CD4-positive, alpha-beta T cell treated with Interleukin-1 beta for 1 hour (primary cell): ENCODE measurements at regions not wholly inside any gene's neighbourhood (a gene's known extent, or its start where the extent isn't known, plus 50 kb on each side); places are given as distances from the start of the nearest gene placed in this dataset.
A peak's percentile ranks its signal among the peaks of the same experiment; 100 is the strongest.
"Not testable (repeated sequence)": the region's sequence is repeated elsewhere in the genome, so short reads cannot be mapped to it uniquely, and the experiment has no call there.

ENCODE experiments used
- DNase-seq, 2 donors: peaks; one replicate each; pipeline ENCODE4 v3.0.0-alpha.2; 2020 to 2022

DNA sequence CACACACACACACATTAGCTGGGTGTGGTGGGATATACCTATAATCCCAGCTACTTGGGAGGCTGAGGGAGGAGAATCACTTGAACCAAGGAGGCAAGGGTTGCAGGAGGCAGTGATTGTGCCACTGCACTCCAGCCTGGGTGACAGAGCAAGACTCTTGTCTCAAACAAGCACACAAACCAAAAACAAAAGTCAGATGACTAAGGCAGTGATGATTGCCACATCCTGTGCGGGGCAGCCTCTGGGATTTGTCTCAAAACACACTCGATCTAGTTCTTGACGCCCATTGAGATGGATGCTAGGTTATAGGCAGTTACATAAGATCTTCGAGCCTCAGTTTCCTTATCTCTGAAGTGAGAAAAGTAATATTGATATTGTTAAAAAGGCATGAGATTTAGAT, 57.8 kb upstream of the NBPF8 start:
- peak; percentile 74 to 79 for DNase-seq

DNA sequence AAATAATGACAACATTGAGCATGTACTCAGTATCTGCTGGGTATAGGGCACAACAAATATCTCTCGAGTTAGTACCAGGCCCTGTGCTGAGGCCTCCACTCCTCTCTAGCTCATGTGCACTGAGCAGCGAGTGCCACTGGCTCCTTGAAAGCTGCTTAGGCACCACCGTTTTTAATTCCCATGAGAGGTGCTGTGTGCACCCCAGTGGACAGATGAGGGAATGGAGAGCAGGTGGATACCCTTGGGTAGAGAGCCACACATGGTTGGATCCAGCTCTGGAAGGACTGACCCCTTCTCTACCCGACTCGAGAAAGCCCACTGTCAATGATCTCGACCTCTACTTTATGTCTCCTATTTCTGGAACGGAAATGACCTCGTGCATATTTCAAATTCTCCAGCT, 58.7 kb upstream of the NBPF8 start:
- DNase-seq = peak; percentile 36 to 48

DNA sequence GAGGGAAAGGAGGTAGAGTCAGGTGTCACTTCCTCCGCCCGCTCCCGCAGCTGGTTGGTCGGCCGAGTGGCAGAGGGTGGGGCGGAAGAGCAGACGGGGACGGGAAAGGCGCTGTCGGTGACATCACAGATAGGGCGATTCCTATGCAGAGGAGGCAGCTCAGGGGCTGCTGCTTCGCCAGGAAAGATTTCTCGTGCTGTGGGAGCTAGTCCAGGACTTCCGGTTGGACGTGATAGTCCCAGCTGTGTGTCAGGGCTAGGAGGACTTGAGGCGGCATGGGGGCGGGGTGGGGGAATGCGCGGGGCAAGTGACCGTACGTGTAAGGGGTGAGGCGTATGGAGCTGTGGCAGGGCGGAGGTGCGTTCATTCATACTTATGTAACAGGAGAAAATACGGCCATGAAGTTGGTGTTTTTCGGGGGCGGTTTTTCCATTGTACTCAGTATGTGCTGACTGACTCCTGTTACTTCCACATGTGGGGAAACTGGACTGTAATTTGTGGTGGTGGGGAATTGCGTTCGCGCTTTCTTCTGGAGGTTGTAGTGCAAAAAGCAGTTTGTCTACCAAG, 60.1 kb upstream of the NBPF8 start:
- DNase-seq = peak; percentile 70 to 73

DNA sequence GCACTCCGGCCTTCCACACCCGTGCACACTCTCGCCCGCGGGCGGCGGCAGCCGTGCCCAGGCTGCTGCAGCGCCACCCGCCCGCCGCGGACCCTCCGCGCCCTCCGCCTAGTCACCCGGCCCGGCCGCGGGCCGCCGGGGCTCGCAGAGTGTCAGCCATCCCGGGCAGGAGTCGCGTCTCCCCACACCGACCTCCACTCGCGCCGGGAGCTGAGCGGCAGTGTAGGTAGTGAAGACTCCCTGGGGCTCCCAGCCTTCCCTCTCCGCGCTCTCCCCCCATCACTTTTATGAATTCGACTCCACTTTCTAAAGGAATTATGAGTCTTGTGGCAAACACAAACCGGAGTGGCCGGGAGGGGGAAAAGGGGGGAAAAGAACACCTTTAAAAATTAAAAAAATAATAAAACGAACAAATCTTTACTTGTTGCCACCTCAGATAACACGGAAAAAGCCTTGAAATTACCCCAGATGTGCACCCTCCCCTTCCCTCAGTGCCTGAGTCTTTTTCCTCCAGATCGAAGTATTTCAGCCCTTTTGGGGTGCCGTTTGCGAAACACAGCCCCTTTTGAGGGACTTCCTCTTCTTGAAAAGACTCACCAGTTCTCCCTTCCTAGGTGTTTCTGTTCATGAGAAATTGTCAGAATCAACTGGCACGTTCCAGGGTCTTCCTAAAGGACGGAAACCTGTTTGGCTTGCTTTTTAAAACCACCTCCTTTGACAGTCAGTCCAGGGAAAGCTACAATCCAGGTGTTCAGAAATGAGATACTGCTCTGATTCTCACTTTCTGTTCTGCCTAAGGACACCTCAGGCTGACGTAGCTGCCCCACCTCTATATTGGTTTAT, 72.4 kb upstream of the NBPF8 start:
- DNase-seq = peak; percentile 21 to 49

DNA sequence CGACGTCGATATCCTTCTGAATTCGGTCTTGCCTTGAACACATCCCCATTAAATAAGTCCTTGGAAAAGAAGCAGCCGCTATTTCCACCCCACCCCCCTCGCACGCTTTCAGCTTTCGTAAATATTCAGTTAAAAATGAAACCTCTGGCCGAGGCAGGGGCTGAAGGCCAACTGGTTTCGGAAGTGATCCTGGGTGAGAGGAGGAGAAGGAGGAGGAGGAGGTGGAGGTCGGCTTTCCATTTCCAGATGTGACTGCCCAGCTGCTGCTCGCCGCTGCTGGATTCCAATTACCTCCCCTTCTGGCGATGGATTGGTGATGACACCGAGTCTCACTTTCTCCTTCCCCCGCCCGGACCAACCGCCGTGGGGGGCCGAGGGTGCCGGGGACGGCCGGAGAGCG, 73.1 kb upstream of the NBPF8 start:
- DNase-seq = peak; percentile 22 to 41

DNA sequence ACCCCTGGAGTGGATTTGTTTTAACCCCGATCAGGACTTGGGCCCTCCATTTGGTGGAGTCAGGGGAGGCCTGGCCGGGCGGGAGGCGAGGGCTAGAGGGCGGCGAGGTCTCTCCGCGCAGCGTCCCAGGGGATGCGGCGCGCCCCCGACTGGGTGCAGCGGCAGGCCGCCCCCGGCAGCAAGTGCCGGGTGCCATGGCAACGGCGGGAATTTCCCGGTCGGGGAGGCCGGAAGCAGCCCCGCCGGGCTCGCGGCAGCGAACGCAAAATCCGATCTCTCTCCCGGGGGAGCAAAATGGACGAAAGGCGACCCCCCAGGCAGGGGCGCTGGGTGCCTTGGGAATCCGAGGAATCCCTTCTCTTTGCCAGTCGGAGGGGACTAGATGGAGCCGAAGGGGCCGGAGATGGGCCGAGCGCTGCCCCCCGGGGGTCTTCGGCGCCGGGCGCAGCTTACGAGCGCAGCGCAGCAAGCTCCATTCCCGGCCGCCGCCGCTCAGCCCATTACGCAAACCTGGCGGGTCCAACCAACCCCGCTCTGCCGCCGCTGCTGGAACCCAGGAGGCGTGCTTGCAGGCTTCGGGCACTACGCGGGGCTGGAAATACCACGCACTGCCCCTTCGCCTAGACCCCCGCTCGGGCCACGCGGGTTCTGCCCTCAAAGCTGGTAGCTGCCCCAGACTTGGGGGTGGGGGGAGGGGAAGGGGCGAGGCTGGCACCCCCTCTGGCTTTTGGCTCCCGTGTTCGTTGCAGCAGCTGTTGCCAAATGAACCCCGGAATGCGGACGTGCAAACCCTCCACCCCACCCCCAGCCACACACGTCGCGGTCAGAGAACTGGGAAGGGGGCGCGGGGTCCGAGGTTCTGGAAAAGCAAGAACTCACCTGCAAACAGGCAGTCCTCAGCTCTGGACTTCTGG, 73.7 kb upstream of the NBPF8 start:
- peak; percentile 79 to 82 for DNase-seq

DNA sequence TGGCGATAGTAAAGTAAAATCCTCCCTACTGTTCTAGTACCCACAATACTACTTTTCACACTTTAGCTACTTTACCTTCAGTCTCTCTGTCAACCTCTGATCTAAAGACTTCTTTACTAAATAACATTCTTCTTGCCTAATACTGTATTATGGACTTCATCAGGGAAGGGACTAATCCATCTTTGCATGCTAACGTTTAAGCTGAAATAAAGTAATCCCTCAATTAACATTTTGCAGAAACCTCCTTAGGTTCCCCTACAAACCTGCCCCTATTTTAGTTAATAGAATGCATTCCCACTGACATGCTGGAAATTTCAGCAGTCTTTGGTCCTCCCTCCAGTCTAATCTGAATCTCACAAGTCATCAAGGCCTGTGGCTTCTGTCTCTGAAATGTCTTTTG, 99.1 kb upstream of the NBPF8 start:
- DNase-seq = not testable (repeated sequence)

DNA sequence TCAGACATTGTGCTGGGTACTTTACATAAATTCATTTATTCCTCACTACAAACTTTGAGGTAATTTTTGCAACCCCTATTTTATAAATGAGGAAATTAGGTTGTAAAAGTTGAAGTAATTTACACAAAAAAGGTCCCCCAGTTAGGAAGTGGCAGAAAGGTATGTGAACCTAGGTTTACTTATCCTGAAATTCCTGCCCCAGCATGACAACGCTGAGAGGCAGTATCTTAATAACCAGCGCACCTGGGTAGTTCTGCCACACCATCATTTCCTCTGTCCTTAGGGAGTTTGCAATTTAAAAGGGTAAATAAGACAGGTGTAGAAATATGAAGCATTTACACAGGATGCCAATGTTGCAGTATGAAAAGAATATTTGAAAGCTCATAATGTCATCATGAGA, 102.9 kb upstream of the NBPF8 start:
- DNase-seq = not testable (repeated sequence)

DNA sequence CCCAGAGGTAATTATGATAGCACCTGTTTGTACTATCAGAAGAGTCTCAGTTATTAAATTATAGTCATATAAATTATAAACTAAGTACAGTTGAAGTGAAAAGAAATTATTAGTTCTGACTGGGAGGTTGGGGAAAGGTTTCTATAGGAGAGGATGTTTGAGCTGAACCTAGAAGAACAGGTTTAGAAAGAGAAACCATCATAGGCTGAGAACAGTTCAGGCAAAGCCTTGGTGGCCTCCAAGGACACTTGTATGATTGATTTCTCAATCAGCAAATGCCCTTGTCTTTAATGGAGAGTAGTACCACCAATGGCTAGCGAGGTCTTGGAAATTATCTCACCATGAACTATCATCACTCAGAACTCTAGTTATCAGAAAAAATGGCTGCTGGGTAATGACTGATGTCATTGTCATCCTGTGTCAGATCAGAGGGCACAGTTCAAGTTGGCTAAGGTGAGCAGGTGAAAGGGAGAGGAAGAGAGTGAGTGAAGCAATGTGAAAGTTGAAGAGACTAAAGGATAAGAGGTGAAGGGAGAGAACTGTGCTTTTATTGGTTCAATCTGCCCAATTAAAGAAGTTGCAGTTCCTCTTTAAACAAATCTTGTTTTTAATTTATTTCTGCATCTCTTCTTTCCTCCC, 105.8 kb upstream of the NBPF8 start:
- not testable (repeated sequence) for DNase-seq

DNA sequence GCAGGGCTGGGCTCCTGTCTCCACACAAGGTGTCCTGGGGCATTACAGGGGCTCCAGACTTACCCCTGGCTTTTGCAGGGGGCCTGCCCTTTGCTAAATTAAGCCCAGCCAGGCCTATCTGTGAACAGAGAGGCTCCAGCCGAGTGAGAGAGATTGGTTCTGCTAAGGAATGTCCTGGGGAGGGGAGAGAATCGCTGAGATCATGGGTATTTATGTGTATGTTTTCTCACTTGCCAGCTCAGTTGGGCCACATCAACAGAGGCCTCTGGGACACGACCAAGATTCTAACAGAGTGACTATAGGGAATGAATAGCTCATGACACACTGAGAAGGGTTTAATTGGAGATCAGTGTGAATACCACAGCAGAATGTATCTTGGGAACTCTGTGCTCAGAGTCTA, 109.8 kb upstream of the NBPF8 start:
- DNase-seq = not testable (repeated sequence)

DNA sequence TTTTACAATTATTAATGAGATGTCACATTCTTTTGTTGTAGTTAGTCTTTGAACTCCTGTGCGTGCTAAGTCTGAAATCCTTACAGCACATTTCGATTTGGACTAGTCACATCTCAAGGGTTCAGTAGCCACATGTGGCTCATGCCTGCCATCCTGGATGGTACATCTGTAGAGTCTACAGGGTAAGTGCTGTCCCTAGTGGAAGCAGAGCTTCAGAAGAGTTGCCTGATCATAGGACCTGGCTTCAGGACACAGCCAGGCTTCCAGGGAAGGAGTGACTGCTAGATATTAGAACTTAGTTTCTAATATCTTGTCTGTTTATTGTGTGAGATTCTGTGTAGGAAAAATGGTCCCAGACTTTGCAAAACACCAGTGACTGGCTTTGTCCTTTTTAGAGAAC, 110.5 kb upstream of the NBPF8 start:
- not testable (repeated sequence) for DNase-seq

DNA sequence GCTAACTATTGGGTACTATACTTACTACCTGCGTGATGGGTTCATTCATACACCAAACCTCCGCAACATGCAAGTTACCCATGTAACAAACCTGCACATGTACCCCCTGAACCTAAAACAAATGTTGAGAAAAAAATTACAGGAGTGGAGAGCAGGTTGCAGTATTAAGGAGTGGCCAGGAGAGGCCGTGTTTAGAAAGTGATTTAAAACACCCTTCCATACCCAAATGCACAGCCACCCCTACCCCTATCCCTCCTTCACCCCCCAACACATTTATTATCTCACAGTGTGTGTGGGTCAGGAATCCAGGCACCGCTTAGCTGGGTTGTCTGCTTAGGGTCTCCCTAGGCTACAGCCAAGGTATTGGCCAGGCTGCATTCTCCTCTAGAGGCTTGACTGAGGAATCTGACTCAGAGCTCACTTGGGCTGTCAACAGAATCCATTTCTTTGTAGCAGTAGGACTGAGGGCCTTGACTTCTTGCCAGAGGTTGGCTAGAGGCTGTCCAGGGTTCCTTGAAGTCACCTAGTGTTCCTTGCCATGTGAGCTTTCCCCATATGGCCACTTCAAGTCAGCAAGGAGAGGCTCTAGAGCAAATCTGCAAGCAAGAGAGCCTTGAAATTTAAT, 115.3 kb upstream of the NBPF8 start:
- peak in 1 of 2 donors; percentile 3 for DNase-seq

DNA sequence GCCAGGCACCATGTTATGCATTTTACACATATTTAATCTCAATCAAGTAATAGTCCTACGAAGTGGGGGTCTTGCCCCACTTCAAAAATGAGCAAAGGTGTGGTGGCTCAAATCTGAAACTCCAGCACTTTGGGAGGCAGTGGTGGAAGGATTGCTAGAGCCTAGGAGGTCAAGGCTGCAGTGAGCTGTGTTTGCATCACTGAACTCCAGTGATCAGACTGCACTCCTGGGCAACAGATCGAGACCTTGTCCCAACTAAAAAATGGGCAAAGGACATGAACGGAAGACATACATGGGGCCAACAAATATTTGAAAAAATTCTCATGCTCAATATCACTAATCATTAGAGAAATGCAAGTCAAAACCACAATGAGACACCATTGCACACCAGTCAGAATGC, 116.3 kb upstream of the NBPF8 start:
- not testable (repeated sequence) for DNase-seq

DNA sequence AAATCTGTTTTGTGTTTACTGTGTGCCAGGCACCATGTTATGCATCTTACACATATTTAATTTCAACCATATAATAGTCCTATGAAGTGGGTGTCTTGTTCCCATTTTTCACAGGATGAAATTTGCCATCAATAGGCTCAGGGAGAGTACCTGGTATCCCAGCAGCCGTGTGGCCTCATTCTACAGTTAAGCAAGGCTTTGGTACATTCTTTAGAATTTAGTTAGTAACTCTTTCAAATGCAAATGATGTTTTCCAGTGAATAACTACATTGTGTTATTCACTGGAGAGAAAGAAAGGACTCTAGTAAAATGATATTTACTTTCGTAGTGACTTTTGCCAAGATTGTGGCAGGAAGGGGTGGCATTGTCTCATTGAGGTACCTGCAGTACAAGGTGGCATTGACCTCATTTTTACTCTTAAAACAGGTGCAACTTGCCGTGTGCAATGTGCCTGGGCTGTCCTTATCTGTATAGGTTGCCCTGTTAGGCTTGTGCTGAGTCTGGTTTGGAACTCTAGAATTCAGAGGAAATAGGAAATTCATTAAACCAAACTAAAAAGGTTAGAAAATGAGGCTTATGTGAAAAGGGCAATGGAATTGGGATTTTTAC, 117.4 kb upstream of the NBPF8 start:
- DNase-seq = not testable (repeated sequence)

DNA sequence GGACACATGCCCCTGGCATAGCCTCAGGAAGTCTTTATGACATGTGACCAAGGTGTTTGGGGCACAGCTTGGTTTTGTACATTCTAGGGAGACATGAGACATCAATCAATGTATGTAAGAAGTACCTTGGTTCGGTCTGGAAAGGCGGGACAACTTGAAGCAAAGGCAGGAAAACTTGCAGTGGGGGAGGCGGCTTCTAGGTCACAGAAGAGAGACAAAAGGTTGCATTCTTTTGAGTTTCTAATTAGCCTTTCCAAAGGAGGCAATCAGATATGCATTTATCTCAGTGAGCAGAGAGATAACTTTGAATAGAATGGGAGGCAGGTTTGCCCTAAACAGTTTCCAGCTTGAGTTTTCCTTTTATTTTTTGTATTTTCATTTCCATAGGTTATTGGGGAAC, 113.8 kb upstream of the SEC22B start:
- DNase-seq = not testable (repeated sequence)

DNA sequence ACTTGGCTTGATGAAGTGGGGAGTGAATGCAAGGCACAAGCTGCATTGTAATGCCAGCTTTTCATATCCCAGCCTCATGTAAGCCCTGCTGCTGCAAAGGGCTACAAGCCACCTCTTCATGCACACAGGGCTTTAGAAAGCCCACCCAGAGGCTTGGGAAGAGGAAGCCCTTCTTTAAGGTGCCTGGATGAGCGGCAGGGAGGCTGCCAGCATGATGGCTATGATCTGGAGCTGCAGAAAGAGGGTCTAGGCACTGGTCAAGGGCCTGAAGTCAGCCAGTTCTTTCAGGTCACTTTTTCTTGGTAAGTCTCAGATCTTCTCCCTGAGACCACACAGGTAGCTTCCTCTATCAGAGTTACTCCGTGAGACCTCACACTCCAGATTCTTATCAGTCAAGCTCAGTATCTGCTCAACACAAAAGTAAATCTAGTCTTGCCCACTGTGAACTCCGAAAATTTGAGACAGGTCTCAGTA, 113.3 kb upstream of the SEC22B start:
- not testable (repeated sequence) for DNase-seq

DNA sequence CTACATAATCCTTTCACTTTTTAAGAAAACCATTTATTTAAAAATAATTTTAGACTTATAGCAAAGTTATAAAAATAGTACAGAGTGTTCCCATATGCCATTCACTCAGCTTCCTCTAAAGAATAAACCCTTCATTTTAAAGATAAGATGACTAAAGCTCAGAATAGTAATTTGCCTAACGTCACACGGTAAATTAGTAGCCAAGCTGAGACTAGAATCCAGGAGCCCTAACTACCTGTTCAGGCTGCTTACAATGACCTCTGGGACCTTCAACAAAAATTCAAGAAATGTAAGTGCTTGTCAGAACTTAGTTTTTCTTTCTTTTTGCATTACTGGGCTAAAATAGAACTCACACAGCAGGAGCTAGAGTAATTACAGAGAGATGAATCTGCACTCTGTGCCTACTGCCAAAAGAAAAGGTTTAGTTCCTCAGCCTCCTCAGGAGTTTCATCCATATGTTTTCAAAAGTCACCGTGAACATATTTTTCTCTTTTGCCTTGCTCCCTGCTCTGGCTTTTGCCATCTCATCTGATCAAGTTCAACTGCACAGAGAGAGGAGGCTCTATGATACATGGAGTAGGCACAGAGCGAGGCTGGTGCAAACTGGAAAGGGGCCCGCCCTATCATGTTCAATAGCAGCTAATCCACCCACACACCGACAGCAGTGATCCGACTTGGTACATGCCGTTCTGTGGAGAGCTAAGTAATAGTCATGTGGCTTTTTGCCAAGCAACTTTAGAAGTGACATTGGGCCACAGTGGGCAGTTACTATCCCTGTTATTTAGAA, 112.7 kb upstream of the SEC22B start:
- not testable (repeated sequence) for DNase-seq

DNA sequence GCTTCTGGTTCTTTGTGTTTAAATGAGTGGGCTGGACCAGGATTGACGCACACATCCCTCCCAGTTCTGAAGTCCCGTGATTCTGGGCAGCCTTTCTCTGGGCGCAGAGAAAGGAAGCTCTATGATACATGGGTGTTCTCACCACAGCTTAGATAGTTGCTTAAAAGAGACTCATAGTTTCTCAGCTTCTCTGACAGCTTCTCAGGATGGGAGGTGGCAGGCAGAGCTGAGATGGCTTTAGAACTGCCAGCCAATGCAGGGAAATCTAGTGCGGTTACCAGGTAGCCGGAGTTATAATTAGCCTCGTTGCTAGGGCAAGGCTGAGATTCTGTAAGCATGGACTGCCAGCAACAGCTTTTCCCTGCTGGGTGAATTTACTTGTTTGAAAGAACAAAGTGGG, 111.8 kb upstream of the SEC22B start:
- not testable (repeated sequence) for DNase-seq

DNA sequence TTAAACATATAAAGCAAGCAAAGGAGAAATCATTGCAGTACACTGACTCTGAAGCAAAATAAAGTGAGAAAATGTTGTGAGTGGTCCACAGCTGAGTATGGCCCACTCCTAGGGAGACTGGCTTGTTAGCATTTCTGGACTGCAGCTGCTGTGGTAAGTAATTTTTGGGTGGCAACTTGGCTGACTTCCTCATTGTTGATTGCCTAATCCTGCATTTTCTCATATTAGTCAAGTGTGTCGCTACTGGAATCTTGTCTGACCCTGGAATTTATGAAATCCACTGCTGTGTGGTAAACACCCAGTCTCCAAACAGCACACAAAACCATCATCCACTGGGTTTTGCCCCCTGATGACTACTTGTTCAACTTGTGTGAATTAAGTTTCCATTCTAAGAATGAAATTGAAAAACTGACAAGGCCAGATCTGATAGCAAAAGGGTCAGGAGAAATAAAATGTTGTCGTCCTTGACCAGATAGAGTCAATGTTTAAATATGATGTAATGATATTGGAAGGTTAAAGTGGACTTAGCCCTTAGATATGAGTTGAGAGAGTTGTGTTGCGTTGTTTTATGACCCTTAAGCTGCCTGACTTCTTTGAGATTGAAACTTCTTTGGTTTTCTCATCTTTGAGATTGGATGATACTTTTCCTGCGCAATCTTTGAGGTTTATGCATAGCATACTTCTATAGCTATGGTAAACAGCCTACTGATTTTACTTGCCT, 106.6 kb upstream of the SEC22B start:
- DNase-seq = not testable (repeated sequence)

DNA sequence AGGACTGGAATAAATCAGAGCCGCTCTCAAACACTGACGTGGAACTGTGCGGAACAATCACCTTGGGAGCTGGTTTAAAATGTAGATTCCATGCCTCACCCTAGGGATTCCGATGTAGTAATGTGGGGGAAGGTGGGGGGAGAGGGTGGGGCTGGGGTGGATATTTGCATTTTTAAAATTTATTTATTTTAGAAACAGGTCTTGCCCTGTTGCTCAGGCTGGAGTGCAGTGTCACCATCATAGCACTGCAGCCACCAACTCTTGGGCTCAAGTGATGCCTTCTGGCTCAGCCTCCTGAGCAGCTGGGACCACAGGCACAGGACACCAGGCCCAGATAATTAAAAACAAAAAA, 101.9 kb upstream of the SEC22B start:
- DNase-seq = not testable (repeated sequence)
